ENCODE measurements at regions not wholly inside any gene's neighbourhood (a gene's known extent, or its start where the extent isn't known, plus 50 kb on each side); places are given as distances from the start of the nearest gene placed in this dataset.
"Not testable (repeated sequence)": the region's sequence is repeated elsewhere in the genome, so short reads cannot be mapped to it uniquely, and the experiment has no call there.

- ATAC-seq = no peak
- no peaks in the 10 kb centered on the region for H3K36me3 Mint-ChIP-seq
- H3K9me3 Mint-ChIP-seq = peaks cover 0 to 4% of the 10 kb centered on the region in 2 donors
- no peak overlapping the region for H3K27ac Mint-ChIP-seq
- no peak for DNase-seq (ENCODE audit: low spot score in 2 of 2)
These were observed 441.1 kb upstream of the DPH6 start for GRCh38 chr15:35987056-35987455.

GRCh38 chr15:35991386-35991785 lies 445.4 kb upstream of the DPH6 start:
- ATAC-seq = no peak
- no peaks in the 10 kb centered on the region for H3K36me3 Mint-ChIP-seq
- no peak overlapping the region for H3K27ac Mint-ChIP-seq
- peaks cover 0 to 4% of the 10 kb centered on the region in 2 donors for H3K9me3 Mint-ChIP-seq
- DNase-seq (ENCODE audit: low spot score in 2 of 2) = no peak

- no peaks in the 10 kb centered on the region for H3K36me3 Mint-ChIP-seq
- DNase-seq (ENCODE audit: low spot score in 2 of 2) (no peak), ATAC-seq (no peak)
- H3K27ac Mint-ChIP-seq = no peak overlapping the region
- H3K9me3 Mint-ChIP-seq = peaks cover 0 to 4% of the 10 kb centered on the region in 2 donors
These were observed 446.8 kb upstream of the DPH6 start for GRCh38 chr15:35992791-35993190.

- no peak overlapping the region for H3K27ac Mint-ChIP-seq
- H3K36me3 Mint-ChIP-seq = no peaks in the 10 kb centered on the region
- H3K9me3 Mint-ChIP-seq = peaks cover 0 to 4% of the 10 kb centered on the region in 2 donors
- no peak for DNase-seq (ENCODE audit: low spot score in 2 of 2)
- ATAC-seq = no peak
These were observed 447.2 kb upstream of the DPH6 start for GRCh38 chr15:35993196-35993595.

GRCh38 chr15:35994876-35995275 lies 448.9 kb upstream of the DPH6 start:
- Mint-ChIP-seq H3K36me3 (no peaks in the 10 kb centered on the region), H3K27ac (no peak overlapping the region), H3K9me3 (peaks cover 0 to 4% of the 10 kb centered on the region in 2 donors)
- ATAC-seq = no peak
- no peak for DNase-seq (ENCODE audit: low spot score in 2 of 2)

DNA sequence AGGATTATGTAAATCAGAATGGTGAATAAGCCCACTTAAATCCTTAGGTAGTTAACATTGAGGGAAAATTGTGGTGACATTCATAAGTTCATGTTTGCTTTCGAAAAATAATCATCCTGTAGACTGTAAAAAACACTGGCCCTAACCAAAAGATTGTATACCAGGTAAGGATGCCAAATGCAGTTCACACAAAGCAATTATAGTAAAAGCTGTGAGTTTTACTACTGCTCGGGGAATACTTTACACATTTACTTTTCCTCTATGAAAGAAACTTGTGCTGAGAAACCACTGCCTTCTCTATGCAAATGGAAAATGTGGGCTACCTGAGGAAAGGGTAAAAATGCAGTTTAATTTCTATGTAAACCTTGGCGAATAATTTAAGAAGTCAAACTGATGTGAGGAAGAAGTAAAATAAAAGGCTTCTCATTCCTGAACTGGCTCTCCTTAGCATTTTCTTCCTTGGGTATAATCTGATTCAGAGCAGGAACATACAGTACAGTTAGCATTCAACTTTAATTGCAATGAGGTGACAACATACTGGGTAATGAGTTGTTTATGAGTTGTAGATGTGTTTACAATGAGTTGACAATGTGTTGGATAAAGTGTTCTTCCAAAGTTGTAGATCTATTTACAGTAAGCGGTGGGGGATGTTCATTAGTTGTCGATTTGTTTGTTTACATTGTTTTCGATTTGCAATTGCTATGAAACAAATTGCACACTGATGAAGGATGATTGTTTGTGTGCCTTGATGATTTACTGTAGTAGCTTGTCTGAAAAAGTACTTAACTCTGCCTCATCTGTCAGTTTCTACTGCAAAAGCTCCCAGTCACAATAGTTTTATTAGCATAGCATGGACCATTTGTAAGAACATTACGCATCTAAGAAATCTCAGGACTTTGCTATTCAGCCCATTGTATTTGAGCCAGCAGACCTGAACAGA lies 453.0 kb upstream of the DPH6 start:
- Mint-ChIP-seq H3K27ac (no peak overlapping the region), H3K9me3 (no peaks in the 10 kb centered on the region), H3K36me3 (no peaks in the 10 kb centered on the region)
- DNase-seq (ENCODE audit: low spot score in 2 of 2) (no peak), ATAC-seq (no peak)

DNA sequence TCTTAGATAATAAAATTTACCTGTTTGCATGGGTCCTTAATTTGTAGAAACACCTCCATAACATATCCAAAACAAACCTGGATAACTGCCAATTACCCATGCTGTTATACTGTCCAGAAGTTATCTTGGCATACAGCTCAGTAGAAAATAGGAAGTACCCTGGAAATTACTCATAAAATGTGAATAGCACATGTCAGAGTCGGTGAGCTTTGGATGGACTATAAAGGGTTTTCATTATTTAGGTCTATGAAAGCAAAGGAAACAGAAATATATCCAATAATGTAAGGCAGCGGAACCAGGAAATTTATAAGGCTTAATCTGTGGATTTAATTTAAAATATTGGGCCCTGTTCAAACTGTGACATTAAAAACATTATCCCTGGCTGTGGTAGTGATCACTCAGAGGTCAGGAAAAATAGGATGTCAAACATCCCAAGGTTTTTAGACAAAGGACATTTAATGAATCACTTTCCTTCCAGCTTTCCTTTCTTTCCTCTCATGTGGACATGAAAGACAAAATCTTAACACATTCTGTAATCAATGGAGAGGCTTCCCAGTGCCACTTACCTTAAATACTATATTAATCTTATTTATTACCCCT lies 459.0 kb upstream of the DPH6 start:
- DNase-seq (ENCODE audit: low spot score in 2 of 2) (no peak), ATAC-seq (no peak)
- no peaks in the 10 kb centered on the region for H3K36me3 Mint-ChIP-seq

GRCh38 chr15:36005542-36005941 lies 459.6 kb upstream of the DPH6 start:
- no peaks in the 10 kb centered on the region for H3K36me3 Mint-ChIP-seq
- no peaks in the 10 kb centered on the region for H3K9me3 Mint-ChIP-seq
- no peak for ATAC-seq

More for the DNA sequence above, 459.0 kb upstream of the DPH6 start:
- H3K27ac Mint-ChIP-seq = no peak overlapping the region
- H3K9me3 Mint-ChIP-seq = no peaks in the 10 kb centered on the region

DNA sequence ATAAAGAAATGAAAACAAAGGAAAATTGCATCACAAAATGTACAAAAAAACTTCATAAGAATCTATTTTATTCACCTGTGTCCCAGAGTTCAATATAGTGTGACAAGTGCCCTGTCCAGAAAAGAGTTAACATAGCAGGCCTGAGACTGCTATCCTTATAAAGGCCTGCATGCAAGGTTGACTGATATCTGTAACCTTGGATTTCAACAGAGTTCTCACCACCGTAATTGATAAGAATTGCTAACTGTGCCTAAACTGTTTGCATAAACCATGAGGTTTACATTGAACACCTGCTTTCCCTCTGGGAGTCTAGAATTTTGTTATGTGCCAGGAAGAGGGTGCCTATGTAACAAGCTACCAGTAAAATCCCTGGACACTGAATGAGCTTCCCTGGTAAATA lies 461.7 kb upstream of the DPH6 start:
- no peak for DNase-seq (ENCODE audit: low spot score in 2 of 2)
- H3K9me3 Mint-ChIP-seq = no peaks in the 10 kb centered on the region
- H3K27ac Mint-ChIP-seq = no peak overlapping the region
- ATAC-seq = no peak
- no peaks in the 10 kb centered on the region for H3K36me3 Mint-ChIP-seq

More at GRCh38 chr15:36005542-36005941, 459.6 kb upstream of the DPH6 start:
- no peak for DNase-seq (ENCODE audit: low spot score in 2 of 2)
- no peak overlapping the region for H3K27ac Mint-ChIP-seq

DNA sequence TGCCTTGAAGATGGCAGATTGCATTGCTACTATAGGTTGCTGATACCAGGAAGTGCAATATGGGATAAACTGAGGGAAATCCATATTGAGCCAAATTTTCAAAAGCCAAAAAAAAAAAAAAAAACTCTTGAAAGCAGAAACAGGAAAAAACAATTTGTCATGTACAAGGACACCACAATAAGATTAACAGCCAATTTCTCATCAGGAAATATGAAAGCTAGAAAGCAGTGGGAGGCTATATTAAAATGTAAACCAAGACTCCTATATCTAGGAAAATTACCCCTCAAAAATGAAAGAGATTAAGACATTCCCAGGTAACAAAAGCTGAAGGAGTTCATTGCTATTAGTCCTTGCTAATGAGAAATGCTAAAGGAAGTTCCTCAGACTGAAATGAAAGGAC lies 462.8 kb upstream of the DPH6 start:
- no peak for ATAC-seq
- peaks cover 0 to 4% of the 10 kb centered on the region in 2 donors for H3K9me3 Mint-ChIP-seq
- no peaks in the 10 kb centered on the region for H3K36me3 Mint-ChIP-seq
- no peak overlapping the region for H3K27ac Mint-ChIP-seq
- DNase-seq (ENCODE audit: low spot score in 2 of 2) = no peak

DNA sequence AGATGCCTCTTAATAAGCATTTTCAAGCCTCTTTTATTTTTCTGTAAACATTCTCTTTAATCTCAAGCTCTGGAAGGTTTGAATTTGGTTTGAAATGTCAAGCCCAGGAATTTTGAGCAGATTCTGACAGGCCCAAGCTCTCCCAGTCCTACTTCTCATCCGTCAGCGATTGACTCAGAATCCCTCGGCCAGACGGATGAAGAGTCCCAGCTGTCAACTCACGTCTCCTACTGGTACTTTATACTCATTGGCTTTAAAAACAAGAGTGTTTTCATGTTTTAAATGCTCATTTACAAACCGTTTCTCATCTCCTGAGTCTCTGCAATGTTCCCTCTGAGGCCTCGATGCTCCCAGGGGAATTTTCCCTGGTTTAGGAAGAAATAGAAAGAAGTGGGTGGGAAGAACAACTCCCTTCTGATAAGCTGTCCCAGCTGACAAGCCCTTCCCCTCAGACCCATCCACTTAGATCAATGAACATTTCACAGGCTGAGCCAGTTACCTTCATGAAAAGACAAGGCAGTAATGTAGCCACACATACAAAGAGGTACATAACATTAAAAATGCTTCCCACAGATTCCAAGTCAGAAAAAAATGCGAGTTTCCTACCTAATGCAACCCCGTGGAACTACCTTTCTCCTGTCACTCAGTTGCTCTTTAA lies 478.2 kb upstream of the DPH6 start:
- Mint-ChIP-seq H3K36me3 (no peaks in the 10 kb centered on the region), H3K27ac (no peak overlapping the region), H3K9me3 (peaks cover 0 to 5% of the 10 kb centered on the region in 2 donors)
- no peak for DNase-seq (ENCODE audit: low spot score in 2 of 2)
- ATAC-seq = no peak

GRCh38 chr15:36026627-36027283 lies 480.8 kb upstream of the DPH6 start:
- Mint-ChIP-seq H3K27ac (no peak overlapping the region), H3K9me3 (peaks cover 0 to 5% of the 10 kb centered on the region in 2 donors), H3K36me3 (no peaks in the 10 kb centered on the region)
- ATAC-seq = no peak
- DNase-seq (ENCODE audit: low spot score in 2 of 2) = no peak

- Mint-ChIP-seq H3K9me3 (peaks cover 0 to 3% of the 10 kb centered on the region in 2 donors), H3K27ac (no peak overlapping the region), H3K36me3 (no peaks in the 10 kb centered on the region)
- DNase-seq (ENCODE audit: low spot score in 2 of 2) = no peak
- no peak for ATAC-seq
These were observed 483.7 kb upstream of the DPH6 start for GRCh38 chr15:36029606-36030210.

GRCh38 chr15:36039996-36040572 lies 494.1 kb upstream of the DPH6 start:
- peaks cover 4 to 10% of the 10 kb centered on the region in 2 donors for H3K9me3 Mint-ChIP-seq

DNA sequence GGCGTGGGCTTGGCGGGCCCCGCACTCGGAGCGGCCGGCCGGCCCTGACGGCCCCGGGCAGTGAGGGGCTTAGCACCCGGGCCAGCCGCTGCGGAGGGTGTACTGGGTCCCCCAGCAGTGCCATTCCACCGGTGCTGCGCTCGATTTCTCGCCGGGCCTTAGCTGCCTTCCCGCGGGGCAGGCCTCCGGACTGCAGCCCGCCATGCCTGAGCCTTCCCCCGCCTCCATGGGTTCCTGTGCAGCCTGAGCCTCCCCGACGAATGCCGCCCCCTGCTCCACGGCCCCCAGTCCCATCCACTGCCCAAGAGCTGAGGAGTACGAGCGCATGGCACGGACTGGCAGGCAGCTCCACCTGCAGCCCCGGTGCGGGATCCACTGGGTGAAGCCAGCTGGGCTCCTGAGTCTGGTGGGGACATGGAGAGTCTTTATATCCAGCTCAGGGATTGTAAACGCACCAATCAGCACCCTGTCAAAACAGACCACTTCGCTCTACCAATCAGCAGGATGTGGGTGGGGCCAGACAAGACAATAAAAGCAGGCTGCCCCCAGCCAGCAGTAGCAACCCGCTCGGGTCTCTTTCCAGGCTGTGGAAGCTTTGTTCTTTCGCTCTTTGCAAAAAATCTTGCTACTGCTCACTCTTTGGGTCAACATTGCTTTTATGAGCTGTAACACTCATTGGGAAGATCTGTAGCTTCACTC lies 501.2 kb upstream of the DPH6 start:
- H3K9me3 Mint-ChIP-seq = peaks cover 8 to 12% of the 10 kb centered on the region in 2 donors
- not testable (repeated sequence) for H3K27ac Mint-ChIP-seq; ATAC-seq; DNase-seq (ENCODE audit: low spot score in 2 of 2); H3K36me3 Mint-ChIP-seq

More at GRCh38 chr15:36039996-36040572, 494.1 kb upstream of the DPH6 start:
- no peaks in the 10 kb centered on the region for H3K36me3 Mint-ChIP-seq
- DNase-seq (ENCODE audit: low spot score in 2 of 2) (no peak), ATAC-seq (no peak)
- no peak overlapping the region for H3K27ac Mint-ChIP-seq
